ENCODE measurements at regions not wholly inside any gene's neighbourhood (a gene's known extent, or its start where the extent isn't known, plus 50 kb on each side); places are given as distances from the start of the nearest gene placed in this dataset.

DNA sequence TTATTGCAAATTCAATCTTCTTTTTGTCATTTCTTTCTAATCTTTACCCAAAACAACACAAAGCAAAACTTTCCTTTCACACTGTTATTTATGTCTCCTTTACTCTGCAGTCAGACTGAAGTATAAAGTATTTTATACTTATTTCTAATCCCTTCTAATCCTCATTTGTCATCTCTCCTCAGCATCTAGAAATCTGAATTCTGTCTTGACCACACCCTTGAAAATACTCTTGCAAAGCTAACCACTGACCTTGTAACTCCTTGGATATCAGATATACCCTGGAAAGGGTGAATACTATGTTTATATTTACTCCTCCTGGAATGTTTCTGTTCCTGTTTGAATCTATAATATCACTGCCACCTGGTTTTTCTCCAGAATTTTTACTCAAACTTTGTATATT is 481.1 kb downstream of the ZNF385D start:
- no peak for TF ChIP-seq CTCF (IDR thresholded peaks at IDR 0.05; ENCODE audit: control extremely low read depth, extremely low read depth, low read depth, missing control alignments)
- ChIA-PET POLR2A (no interaction called here), CTCF (no interaction called here)
- DNase-seq (ENCODE audit: extremely low spot score), result no peak

- POLR2A ChIA-PET, result no interaction called here
- TF ChIP-seq CTCF (IDR thresholded peaks at IDR 0.05; ENCODE audit: control extremely low read depth, extremely low read depth, low read depth, missing control alignments), result no peak
- no peak for DNase-seq (ENCODE audit: extremely low spot score)
- CTCF ChIA-PET, result no interaction called here
Measured at GRCh38 chr3:21260507-21260906, 490.5 kb downstream of the ZNF385D start.

- CTCF ChIA-PET, result no interaction called here
- no peak for TF ChIP-seq CTCF (IDR thresholded peaks at IDR 0.05; ENCODE audit: control extremely low read depth, extremely low read depth, low read depth, missing control alignments)
- no peak for DNase-seq (ENCODE audit: extremely low spot score)
- POLR2A ChIA-PET, result no interaction called here
Measured at GRCh38 chr3:21259896-21260295, 491.1 kb downstream of the ZNF385D start.

DNA sequence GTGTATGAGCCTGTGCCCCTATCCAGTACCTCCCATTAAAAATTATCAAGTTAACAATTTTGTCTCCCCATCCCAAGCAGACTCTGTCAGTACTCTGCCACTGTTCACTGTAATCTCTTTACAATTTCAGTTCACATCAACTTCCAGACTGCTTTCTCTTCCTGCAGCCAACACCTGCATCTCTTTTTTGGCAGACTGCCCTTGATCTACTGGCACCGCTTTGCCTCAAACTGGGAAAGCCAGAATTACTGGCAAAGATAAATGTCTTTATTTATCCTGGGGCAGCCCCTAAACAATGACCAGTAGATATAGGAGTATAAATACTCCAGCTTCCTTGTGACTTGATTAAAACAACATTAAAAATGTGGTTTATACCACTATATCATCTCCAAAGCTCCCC is 494.1 kb downstream of the ZNF385D start:
- ChIA-PET POLR2A (no interaction called here), CTCF (no interaction called here)
- TF ChIP-seq CTCF (IDR thresholded peaks at IDR 0.05; ENCODE audit: control extremely low read depth, extremely low read depth, low read depth, missing control alignments), result no peak
- DNase-seq (ENCODE audit: extremely low spot score), result no peak

- POLR2A ChIA-PET, result no interaction called here
- no peak for TF ChIP-seq CTCF (IDR thresholded peaks at IDR 0.05; ENCODE audit: control extremely low read depth, extremely low read depth, low read depth, missing control alignments)
- DNase-seq (ENCODE audit: extremely low spot score), result no peak
- CTCF ChIA-PET, result no interaction called here
Measured at GRCh38 chr3:21238661-21239060, 512.3 kb downstream of the ZNF385D start.

- no peak for TF ChIP-seq CTCF (IDR thresholded peaks at IDR 0.05; ENCODE audit: control extremely low read depth, extremely low read depth, low read depth, missing control alignments)
- DNase-seq (ENCODE audit: extremely low spot score), result no peak
- POLR2A ChIA-PET, result no interaction called here
- CTCF ChIA-PET, result no interaction called here
Measured at GRCh38 chr3:21237638-21238037, 513.4 kb downstream of the ZNF385D start.

GRCh38 chr3:21235491-21235890 is 515.5 kb downstream of the ZNF385D start:
- no peak for DNase-seq (ENCODE audit: extremely low spot score)
- CTCF ChIA-PET, result interaction anchor here (1.2 kb wide), 1 partner anchor 9 kb away, joined by 3 read pairs; no protein-coding TSS in a partner anchor
- no peak for TF ChIP-seq CTCF (IDR thresholded peaks at IDR 0.05; ENCODE audit: control extremely low read depth, extremely low read depth, low read depth, missing control alignments)
- POLR2A ChIA-PET, result no interaction called here

All from GM10248 (cell line).